ENCODE measurements at regions not wholly inside any gene's neighbourhood (a gene's known extent, or its start where the extent isn't known, plus 50 kb on each side); places are given as distances from the start of the nearest gene placed in this dataset.
"Not testable (repeated sequence)": the region's sequence is repeated elsewhere in the genome, so short reads cannot be mapped to it uniquely, and the experiment has no call there.

DNA sequence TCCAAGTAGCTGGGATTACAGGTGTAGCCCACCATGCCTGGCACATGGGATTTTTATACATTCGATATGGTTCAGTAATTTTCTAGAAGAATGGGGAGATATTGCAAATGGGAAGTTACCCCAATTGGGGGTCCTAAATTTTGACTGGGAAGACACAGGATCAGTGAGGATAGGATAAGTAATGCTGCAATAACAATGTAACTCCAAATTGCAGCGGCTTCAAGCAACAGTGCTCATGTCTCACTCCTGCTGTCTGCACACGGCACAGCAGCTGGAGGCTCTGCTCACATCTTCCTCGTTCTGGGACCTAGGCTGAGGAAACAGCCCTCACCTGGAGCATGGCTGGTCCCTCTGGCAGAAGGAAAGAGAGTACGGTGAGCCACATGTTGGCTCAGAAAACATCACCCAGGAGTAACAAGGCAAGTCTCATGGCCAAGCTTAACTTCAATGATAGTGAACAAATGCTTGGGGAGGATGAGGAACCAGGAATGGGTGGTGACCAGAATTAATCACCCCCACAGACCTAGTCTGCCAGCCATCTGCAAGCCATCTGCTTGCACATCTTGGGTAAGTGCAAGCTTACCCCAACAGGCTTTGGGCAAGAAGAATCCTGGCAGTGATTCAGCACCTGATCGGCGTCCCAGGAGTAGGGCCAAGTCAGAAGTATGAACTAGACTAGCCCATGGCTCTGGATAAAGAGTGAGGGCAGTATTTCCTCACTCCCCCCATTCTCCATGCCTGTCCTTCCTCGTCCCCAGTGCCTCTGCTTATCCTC lies 229.2 kb downstream of the COPRS start:
- DNase-seq (ENCODE audit: low spot score): no peak

GRCh38 chr17:31627960-31628359 lies 231.1 kb downstream of the COPRS start:
- FAIRE-seq (no peak), DNase-seq (ENCODE audit: low spot score) (no peak)

More for the DNA sequence above, 229.2 kb downstream of the COPRS start:
- no peak for FAIRE-seq

DNA sequence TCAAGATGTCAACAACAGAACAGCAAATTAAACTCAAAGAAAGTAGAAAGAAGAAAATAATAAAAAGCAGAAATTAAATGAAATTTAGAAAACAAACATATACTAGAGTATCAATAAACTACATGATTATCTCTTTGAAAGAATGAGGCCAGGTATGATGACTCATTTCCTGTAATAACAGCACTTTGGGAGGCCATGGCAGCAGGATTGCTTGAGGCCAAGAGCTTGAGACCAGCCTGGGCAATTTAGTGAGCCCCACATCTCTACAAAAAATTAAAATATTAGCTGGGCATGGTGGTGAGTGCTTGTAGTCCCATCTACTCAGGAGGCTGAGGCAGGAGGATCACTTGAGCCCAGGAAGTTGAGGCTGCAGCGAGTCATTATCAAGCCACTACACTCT lies 232.5 kb downstream of the RAB11FIP4 start:
- FAIRE-seq (no peak), DNase-seq (ENCODE audit: low spot score) (no peak)

DNA sequence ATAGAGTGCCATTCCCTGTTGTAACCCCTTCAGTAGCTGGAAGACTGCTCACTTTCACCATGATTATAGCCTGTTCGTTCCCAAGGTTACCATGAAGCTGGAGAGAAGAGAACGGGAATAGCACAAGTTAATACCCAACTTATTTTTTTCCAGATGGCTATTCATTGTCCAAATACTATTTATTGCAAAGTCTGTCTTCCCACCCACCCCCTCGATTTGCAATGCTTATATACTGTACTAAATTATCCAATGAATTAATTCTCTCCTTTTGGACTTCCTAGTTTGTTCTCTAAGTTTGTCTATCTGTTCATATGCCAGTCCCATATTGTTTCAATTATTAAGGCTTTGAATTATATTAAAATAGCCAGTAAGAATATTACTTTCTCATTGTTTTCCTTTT lies 231.0 kb downstream of the RAB11FIP4 start:
- DNase-seq (ENCODE audit: low spot score) (no peak), FAIRE-seq (no peak)

DNA sequence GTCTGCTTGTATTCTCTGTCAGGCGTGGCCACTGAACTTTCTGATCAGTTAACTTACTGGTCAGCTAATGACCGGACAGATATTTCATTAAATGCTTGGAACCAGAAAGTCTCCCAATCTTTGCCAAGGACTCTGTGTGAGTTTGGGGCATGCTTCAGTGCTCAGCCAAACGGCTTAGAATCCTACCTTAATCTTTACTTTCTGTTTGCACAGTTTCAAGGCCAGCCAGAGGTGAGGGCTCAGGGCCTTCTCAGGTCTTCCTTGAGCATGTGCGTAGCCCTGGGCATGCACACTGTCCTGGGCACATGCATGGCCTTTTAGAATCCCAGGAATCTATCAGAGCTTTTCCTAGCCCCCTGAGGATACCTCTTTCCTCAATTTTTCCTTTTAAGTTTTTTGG lies 230.1 kb downstream of the RAB11FIP4 start:
- no peak for FAIRE-seq
- no peak for DNase-seq (ENCODE audit: low spot score)

DNA sequence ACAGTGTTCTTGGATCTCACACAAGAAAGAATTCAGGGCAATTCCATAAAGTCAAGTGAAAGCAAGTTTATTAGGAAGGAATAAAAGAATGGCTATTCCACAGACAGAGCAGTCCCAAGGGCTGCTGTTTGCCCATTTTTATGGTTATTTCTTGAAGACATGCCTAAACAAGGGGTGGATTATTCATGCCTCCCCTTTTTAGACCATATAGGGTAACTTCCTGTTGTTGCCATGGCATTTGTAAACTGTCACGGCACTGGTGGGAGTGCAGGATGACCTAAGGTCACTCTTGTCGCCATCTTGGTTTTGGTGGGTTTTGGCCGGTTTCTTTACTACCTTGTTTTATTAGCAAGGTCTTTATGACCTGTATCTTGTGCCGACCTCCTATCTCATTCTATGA lies 219.6 kb downstream of the RAB11FIP4 start:
- not testable (repeated sequence) for FAIRE-seq; DNase-seq (ENCODE audit: low spot score)

GRCh38 chr17:31609996-31610910 lies 218.8 kb downstream of the RAB11FIP4 start:
- no peak for DNase-seq (ENCODE audit: low spot score)
- no peak for FAIRE-seq

DNA sequence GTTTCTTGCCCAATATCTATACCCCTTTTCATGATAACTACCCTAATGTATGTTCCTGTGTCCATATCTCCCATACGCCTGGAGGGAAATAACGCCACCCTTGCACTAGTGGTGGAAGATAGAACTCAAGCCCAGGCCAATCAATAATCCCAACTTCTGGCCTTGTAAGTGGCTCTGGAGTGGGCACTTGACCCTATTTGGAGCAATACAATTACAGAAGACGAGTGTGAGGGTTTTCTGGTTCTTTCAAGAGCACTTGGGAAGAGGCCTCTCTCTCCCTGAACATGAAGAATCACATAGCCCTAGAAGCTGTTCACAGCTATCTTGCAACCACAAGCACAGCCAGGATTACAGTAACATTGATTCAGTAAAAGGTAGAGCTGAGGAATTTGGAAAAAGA lies 217.9 kb downstream of the RAB11FIP4 start:
- FAIRE-seq (no peak), DNase-seq (ENCODE audit: low spot score) (no peak)

GRCh38 chr17:31608659-31609254 lies 217.3 kb downstream of the RAB11FIP4 start:
- FAIRE-seq (no peak), DNase-seq (ENCODE audit: low spot score) (no peak)

DNA sequence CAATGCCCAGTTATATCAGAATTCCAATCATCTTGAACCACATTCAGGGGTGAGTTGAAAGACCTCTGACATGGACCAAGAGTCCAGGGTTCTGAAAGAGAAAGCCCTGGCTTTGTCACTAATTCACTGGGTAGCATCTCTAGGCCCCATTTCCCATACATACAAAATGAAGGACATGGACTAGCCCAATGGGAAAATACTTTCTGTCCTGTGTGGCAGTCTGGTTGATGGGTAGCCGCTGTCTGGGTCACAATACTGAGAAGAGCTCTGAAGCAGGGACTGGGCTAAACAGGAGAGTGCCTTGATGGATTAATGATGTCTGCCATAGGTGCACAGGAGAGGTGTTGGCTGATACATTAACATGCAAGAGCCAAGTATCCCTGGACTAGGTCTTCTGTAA lies 214.3 kb downstream of the RAB11FIP4 start:
- no peak for DNase-seq (ENCODE audit: low spot score)
- no peak for FAIRE-seq

DNA sequence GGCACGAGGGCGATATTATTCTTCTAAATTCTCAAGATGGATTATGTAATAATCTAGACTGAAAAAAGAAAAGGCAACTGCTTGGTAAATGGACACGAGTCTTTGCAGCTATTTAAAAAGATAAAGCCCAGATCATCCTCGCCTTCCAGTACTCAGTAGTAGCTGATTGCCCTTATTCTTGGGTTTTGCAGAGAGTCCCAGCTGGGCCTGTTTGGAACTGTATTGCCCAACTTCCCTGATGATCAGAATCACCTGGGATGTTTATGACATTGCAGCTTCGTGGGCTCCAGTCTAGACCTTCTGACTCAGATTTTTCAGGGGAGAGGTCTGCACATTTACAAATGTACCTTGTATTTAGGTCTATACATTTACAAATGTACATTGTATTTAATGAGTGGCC lies 213.5 kb downstream of the RAB11FIP4 start:
- no peak for FAIRE-seq

DNA sequence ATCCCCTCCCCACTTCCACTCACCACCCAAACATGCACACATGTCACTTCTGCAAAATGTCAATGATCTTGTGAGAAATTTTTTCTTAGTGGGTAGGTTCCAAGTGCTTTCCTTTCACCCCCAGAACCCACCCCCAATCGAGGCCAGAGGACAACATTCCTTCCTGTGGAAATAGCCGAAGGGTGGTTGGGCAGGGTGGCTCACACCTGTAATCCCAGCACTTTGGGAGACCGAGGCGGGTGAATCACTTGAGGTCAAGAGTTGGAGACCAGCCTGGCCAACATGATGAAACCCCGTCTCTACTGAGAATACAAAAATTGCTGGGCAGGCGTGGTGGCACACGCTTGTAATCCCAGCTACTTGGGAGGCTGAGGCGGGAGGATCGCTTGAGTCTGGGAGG lies 208.7 kb downstream of the RAB11FIP4 start:
- not testable (repeated sequence) for FAIRE-seq

More for the DNA sequence above, 213.5 kb downstream of the RAB11FIP4 start:
- DNase-seq (ENCODE audit: low spot score): no peak

DNA sequence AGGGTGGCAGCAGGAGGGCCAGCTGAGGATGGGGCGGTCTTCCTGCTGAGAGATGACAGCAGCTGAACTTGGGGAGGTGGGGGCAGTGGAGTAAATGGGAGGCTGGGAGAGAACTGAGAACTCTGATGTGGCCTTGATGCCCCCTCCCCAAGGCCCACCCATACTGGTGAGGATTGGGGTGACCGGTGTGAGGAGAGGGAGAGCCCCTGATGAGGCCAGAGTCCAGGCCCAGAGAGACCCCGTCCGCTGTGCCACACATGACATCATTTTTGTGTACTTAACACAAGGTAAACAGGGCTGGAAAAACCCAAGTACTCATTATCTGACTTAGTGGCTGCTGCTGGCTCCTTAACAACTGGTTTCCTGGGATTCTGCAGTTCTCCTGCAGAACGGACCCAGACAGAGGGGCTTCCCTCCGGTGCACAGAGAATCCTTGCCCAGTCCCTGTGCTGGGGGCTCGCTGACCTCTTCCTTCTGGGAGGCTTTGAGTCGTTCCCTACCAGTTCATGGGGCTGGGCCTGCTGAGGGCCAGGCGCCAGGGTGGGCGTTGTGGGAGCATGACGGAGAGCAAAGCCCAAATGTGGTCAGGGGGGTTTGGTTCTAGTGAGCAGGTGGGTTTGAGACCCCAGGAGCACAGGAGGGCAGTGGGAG lies 207.6 kb downstream of the RAB11FIP4 start:
- DNase-seq (ENCODE audit: low spot score) (no peak), FAIRE-seq (no peak)

More for the DNA sequence above, 208.7 kb downstream of the RAB11FIP4 start:
- not testable (repeated sequence) for DNase-seq (ENCODE audit: low spot score)

- no peak for DNase-seq (ENCODE audit: low spot score)
- FAIRE-seq: no peak
Observed at GRCh38 chr17:31598399-31598782, 206.9 kb downstream of the RAB11FIP4 start.

DNA sequence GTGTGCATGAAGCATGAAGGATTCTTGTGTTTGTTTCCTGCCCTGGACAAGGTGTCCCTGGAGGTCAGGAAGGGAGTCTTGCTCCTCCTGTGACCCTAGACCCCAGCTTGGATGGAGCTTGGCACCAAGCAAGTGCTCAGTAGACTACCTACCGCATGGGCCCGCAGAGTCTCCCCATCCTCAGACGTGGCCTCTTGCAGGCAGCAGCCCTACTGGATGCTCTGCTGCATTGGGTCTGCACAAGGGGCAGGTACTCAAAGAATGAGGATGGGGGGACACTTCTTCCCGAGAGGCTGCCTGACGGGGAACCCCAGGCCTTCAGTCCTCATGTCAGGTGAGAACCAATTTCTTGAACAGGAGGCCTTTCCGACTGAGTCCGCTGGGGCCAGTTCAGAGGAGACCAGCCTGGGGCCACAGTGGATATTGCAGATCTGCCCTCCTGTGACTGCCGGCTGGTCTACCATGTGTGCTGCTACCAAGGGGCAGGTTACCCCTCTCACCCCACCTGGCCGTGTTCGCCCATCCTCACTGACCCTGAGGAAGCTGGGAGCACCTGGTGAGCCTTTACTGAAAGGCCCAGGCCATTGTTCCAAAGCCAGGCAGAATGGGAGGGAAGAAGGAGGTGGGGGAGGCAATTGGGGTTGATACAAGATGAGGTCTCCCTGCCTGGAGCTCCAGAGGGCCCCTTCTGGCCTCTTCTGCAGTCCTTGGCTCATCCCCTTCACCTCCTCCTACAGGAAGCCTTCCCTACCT lies 206.3 kb downstream of the RAB11FIP4 start:
- FAIRE-seq: no peak
- no peak for DNase-seq (ENCODE audit: low spot score)

DNA sequence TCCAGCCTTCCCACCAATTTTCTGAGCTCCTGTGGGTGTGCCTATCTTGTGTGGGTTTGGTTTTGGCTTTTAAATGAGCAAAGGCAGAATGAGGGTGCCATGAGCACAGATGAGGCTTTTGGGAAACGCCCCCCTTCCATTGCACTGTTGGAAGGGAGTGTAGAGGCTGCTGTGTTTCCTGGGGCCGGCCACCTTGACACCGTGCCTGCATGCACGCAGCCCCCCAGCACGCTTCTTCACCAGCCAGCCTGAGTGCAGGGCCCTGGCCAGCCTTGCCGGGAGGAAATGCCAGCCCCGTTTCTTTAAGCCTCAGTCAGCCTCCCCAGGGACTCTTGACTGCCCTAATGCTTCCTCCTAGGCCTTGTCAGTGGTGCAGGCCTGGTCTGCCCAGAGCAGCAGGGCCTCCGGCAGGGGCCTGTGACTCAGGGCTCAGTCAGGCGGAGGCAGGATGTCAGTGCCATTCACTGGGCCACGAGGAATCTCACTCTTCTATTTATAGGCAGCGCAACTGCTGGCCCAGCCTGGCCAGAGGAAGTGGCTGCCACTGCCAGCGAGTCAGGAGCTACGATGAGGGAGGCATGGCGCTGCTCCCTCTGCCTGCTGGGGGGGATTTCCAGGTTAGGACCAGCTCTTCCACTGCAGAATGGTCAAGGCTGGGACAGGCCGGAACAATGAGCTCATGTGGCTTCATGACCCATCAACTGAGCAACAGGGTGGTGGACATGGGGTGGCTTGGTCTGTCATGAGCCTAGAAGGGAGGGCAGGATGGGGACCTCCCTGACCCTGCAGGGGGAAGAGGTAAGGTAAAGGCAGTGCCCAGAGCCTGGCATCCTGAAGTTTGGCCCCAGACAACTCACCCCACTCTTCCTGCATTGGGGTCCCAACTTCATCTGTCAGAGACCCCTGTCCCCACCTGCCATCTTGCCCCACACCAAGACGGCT lies 205.2 kb downstream of the RAB11FIP4 start:
- peak; percentile 97 for FAIRE-seq
- peak; percentile 99 for DNase-seq (ENCODE audit: low spot score)

DNA sequence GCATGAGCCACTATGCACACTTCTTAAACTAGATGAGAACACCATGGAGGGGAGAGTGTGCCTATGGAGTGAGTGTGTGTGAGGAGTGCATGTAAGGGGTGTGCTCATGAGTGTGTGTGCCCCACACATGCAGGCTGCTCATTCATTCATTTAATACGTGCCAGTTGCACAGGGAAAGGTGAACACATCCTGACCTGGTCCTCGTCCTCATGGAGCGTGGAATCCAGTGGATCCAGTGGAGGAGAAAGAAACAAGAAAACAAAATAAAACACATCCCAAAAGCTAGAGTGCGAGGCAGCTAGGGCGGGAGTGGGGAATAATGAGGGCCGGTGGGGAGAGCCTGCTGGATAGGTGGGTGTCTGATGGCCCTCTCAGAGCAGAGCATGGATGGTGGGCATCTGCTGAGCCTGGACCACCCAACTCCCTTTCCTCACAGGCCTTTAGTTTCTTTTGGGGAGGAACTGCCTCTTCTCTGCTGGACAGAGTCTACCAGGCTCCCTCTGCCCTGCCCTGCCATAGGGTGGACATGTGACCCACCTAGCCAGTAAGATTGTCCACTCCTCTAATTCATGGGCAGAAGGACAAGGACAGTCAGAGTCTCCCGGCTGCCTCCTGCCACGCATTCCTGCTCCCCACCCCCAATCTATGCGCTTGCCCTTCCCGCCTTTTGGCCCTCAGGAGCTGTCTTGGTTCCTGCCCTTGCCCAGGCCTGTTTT lies 204.3 kb downstream of the RAB11FIP4 start:
- FAIRE-seq: no peak
- DNase-seq (ENCODE audit: low spot score): peak; percentile 38

DNA sequence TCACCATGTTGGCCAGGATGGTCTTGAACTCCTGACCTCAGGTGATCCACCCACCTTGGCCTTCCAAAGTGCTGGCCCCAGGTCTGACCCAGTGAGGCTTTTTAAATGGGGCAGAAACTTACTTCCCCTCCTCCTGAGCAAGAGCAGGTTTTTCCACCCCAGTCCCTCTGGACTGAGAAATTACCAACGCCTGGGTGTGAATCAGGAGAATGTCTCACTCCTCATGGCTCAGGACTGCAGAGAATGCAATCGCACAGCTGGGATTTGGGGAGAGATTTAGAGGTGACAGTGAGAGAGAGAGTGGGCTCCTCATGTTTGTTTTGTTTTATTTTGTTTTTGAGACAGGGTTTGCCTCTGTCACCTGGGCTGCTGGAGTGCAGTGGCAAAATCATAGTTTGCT lies 203.6 kb downstream of the RAB11FIP4 start:
- no peak for FAIRE-seq
- DNase-seq (ENCODE audit: low spot score): no peak

DNA sequence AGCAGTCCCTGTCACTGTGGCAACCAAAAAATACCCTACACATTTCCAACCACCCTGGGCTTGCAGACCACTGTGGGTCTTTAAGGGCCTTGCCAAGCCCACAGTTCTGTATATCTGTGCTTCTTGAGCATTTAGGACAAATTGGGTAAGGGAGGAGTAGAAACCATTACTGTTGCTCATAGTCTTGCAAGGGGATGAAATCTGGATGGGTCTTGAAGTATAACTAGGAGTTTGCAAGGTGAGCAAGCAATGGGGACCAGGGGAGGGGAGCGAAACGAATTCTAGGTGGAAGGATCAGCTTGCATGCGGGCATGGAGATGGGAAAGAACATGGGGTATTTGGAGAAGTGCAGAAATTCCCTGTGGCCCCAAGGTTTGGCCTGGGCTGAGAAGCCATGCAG lies 202.9 kb downstream of the RAB11FIP4 start:
- DNase-seq (ENCODE audit: low spot score): no peak

More for the DNA sequence above, 202.9 kb downstream of the RAB11FIP4 start:
- no peak for FAIRE-seq
